HG03159 (cell line): ENCODE measurements at regions not wholly inside any gene's neighbourhood (a gene's known extent, or its start where the extent isn't known, plus 50 kb on each side); places are given as distances from the start of the nearest gene placed in this dataset.
A peak's percentile ranks its signal among the peaks of the same experiment; 100 is the strongest.
"Not testable (repeated sequence)": the region's sequence is repeated elsewhere in the genome, so short reads cannot be mapped to it uniquely, and the experiment has no call there.

ENCODE experiments used
- ATAC-seq: cut with Tn5 transposase; IDR thresholded peaks from one replicate; pipeline ENCODE4 v1.9.1; 2021; ENCODE audit warnings: mild to moderate bottlenecking, moderate library complexity; ENCODE audit not compliant: unreplicated experiment

DNA sequence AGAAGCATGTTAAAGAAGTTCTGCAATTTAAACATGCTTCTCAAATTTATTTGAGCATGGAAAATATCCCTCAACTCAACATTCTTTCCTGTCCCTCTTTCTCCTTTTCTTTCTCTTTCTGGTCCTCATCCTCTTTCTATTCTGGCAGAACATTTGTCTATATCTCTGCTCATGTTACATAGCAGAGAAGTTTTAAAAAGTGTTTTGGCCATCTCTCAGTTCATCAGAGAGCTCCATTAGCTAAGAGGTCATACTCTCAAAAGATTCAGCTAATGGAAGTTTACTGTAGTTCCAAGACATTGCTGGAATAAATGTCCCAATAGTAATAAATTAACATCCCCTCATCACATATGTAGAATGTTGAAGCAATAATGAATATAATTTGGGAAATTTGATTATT is 53.5 kb downstream of the XCL2 start:
- no peak for ATAC-seq

- no peak for ATAC-seq
These were observed 55.7 kb downstream of the XCL2 start for GRCh38 chr1:168488138-168488537.

GRCh38 chr1:168486820-168487219 is 57.0 kb downstream of the XCL2 start:
- ATAC-seq, result not testable (repeated sequence)

- ATAC-seq, result no peak
These were observed 58.7 kb downstream of the XCL2 start for GRCh38 chr1:168485048-168485447.

- ATAC-seq, result no peak
These were observed 59.7 kb downstream of the XCL2 start for GRCh38 chr1:168484083-168484482.

- ATAC-seq, result no peak
These were observed 60.3 kb downstream of the XCL2 start for GRCh38 chr1:168483539-168483938.

DNA sequence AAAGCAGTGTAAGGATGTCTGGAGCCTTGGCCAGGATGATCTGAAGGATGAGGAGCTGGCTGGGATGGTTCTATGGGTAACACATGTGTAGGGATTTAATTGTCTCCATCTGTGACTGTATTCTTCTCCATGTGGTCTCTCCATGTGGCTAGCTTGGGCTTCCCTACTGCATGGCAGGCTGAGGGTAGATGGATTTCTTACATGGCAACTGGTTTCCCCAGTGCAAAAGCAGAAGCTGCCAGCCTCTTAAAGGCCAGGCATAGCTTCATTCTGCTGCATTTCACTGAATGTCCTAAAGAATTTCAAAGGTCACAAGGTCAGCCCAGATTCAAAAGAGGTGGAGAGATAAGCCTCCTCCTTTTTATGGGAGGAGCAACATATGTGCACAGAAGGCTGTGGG is 61.7 kb downstream of the XCL2 start:
- ATAC-seq, result no peak

GRCh38 chr1:168481586-168481985 is 62.2 kb downstream of the XCL2 start:
- ATAC-seq, result no peak

DNA sequence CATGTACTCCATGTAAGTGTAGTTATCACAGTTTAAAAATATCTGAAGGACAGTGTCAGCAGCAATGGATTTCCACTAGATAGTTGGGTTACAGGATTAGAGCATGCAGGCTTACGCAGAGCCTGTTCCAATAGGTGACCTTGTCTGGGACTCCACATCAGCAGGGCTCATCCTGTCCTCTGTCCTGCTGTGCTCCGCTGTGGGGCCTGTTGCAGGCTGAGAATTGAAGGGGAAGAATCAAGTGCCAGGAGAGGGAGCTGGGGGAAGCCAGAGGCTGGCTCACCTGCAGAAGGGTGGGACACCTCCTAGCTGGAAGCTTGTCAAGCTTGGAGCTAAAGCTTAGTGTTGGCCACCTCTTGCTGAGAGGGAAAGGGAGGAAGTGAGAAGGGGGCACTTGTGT is 62.8 kb downstream of the XCL2 start:
- no peak for ATAC-seq

GRCh38 chr1:168477792-168478191 is 66.0 kb downstream of the XCL2 start:
- ATAC-seq, result no peak

- ATAC-seq, result no peak
These were observed 67.0 kb downstream of the XCL2 start for GRCh38 chr1:168476588-168477385.

DNA sequence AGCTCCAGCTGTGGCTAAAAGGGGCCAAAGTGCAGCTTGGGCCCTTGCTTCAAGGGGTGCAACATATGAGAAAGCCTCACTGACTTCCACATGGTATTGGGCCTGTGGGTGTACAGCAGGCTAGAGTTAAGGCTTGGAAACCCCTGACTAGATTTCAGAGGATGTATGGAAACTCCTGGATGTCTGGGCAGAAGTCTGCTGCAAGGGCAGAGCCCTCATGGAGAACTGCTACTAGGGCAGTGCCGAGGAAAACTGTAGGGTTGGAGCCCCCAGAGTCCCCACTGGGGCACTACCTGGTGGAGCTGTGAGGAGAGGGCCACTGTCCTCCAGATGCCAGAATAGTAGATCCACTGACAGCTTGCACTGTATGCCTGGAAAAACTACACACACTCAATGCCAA is 69.5 kb downstream of the XCL2 start:
- no peak for ATAC-seq

GRCh38 chr1:168473126-168473525 is 70.7 kb downstream of the XCL2 start:
- no peak for ATAC-seq

- no peak for ATAC-seq
These were observed 71.6 kb downstream of the XCL2 start for GRCh38 chr1:168472223-168472622.

DNA sequence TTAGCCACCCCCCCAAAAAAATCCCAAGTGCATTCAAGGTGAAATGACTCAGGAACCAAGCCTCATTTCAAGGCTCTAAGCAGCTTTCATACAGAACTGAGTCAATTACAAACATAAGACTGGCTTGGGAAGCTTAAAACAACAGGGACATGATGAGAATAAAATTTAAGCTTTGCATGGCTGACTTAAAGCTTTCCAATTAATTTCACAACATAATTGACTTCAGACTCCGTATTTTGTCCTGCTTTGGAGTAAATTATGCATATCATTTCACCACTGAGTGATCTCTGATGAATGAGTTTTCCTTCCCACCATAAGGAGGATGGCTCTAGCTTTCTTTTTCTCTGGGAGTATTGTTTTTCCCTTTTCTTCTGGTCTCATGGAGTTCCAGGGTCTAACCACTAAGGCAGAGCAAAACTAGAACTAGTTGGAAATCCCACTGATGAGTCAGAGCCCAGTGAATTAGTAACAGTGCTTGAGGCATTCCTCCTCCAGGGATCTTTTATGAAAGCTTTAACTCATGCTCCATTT is 72.8 kb downstream of the XCL2 start:
- no peak for ATAC-seq

- ATAC-seq, result no peak
These were observed 74.1 kb downstream of the XCL2 start for GRCh38 chr1:168469690-168470089.

- ATAC-seq, result no peak
These were observed 75.0 kb downstream of the XCL2 start for GRCh38 chr1:168468822-168469221.

GRCh38 chr1:168468042-168468809 is 75.6 kb downstream of the XCL2 start:
- no peak for ATAC-seq

- no peak for ATAC-seq
These were observed 76.3 kb downstream of the XCL2 start for GRCh38 chr1:168467452-168467851.

- peak; percentile 63 for ATAC-seq
These were observed 77.1 kb downstream of the XCL2 start for GRCh38 chr1:168466714-168467131.

- peak; percentile 57 for ATAC-seq
These were observed 77.6 kb downstream of the XCL2 start for GRCh38 chr1:168466092-168466713.

GRCh38 chr1:168461108-168461507 is 82.7 kb downstream of the XCL2 start:
- not testable (repeated sequence) for ATAC-seq
